Glomerular visceral epithelial cell (primary cell): ENCODE measurements at regions not wholly inside any gene's neighbourhood (a gene's known extent, or its start where the extent isn't known, plus 50 kb on each side); places are given as distances from the start of the nearest gene placed in this dataset.
"Not testable (repeated sequence)": the region's sequence is repeated elsewhere in the genome, so short reads cannot be mapped to it uniquely, and the experiment has no call there.

Experiments
- DNase-seq: peaks from one replicate; pipeline ENCODE4 v3.0.0-alpha.2; 2016; ENCODE audit errors: extremely low spot score

DNA sequence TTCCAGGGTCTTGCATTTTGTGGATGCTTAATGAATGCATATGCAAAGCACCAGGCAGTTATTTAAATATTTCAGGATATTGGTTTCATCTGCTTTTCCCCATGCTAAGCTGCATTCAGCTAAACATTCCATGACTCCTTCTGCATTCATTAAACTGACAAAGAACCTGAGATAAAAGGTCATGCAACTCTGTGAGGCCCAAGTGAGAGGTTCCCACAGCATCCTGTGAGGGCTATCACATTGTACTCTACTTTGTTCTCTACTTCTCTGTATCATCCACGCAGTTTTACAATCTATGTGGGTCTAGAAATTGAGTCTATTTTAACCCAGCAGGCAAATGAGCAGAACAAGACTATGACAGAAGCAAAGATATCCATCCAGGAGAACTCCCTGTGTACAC lies 86.4 kb upstream of the PRSS16 start:
- no peak for DNase-seq

DNA sequence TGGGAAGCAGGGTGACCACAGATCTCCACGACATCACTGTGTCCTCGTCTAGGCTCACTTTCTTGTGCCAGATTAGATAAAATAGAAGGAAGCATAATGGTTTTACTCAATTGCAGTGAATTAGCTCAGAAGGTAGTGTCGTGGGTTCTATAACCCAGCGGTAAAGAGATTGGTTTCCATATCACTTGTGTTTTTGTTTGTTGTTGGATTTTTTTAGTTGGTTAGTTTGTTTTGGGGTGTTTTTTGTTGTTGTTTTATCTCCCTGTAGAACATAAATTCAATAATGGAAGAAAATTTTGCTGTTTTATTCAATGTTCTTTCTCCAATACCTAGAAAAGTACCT lies 85.9 kb upstream of the PRSS16 start:
- no peak for DNase-seq

DNA sequence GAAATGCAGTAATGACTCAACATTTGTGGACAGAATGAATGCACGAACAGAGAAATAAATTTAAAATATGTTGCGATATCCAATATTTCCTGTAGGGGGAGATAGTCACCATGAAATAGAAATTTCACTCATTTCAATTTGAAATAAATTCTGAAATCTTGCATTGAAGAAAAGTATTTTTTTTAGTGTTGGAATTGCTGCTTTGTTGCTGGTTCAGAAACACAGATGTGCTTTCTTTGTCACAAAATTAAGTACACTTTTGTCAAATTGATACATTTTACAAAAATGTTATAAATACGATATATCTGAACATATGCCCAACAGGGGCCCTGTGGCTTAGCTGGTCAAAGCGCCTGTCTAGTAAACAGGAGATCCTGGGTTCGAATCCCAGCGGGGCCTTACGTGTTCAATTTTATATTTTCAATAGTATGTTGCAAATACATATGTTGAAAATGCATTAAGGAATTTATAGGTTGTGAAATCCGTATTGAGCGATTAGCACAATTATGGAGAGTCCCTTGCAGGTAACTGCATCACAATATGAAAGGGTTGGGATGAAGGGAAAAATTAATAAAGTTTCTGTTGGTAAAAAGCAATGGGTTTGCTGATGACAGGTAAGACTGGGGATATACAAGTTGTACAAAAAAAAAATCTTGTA lies 85.4 kb upstream of the PRSS16 start:
- peak; percentile 52 for DNase-seq

DNA sequence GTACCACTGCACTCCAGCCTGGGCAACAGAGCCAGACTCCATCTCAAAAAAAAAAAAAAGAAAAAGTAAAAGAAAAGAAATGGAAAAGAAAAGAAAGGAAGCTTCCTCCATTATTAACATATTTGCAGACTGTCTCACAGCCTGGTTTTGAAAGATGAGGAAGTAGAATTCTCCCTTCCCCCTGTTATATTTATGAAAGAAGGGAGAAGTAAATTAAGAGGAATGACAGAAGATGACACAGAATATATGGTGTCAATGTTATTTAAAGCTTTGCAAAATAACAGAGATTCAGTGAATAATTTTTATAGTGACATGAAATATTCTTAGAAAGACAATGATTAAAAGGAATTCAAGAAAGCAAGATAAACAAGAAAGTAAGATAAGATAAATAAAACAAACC lies 83.7 kb upstream of the PRSS16 start:
- DNase-seq: no peak

DNA sequence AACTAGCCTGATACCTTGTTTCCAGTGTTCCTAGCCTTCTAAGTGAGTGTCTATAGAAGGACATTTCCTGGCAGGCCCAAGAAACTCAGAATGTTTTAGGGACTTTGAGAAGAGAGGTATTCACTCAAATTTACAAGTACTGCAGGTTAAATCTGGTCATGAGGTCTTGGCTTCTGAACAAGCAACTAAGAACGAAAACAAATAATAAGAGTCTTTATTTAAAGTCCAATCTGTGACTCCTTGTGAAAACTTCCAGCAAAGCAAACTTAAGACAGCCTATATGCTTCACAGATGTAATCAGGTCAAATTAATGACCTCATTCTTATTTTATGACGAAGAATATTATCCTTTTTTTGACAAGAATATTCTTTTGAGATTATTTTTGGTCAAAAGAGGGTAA lies 79.4 kb upstream of the PRSS16 start:
- DNase-seq: no peak

DNA sequence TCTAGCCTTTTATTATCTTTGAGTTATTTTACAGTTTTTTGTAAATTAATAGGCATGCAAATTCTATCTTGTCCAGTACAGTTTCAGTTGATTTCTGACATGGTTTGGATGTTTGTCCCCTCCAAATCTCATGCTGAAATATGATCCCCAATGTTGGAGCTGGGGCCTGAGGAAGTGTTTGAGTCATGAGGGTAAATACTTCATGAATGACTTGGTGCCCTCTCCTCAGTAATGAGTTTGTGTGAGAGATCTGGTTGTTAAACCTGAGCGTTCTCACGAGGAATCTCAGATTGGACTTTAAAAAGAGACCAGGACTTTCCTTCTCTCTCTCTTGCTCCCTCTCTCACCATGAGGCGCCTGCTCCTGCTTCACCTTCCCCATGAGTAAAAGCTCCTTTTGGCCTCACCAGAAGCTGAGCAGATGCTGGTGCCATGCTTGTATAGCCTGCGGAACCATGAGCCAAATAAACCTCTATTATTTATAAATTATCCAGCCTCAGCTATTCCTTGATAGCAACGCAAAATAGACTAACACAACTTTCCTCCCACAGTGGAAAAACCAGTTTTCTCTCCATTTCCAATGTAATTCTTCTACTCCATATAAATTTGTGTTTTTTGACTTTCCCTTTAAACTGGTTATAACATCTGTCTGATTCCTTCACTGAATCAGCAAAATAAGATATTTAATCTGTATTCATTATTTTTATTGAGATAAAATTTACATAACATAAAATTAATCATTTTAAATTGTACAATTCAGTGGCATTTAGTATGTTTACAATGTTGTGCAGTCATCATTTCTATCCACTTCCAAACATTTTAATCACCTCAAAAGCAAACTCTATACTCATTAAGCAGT lies 78.7 kb upstream of the PRSS16 start:
- DNase-seq: peak; percentile 43

DNA sequence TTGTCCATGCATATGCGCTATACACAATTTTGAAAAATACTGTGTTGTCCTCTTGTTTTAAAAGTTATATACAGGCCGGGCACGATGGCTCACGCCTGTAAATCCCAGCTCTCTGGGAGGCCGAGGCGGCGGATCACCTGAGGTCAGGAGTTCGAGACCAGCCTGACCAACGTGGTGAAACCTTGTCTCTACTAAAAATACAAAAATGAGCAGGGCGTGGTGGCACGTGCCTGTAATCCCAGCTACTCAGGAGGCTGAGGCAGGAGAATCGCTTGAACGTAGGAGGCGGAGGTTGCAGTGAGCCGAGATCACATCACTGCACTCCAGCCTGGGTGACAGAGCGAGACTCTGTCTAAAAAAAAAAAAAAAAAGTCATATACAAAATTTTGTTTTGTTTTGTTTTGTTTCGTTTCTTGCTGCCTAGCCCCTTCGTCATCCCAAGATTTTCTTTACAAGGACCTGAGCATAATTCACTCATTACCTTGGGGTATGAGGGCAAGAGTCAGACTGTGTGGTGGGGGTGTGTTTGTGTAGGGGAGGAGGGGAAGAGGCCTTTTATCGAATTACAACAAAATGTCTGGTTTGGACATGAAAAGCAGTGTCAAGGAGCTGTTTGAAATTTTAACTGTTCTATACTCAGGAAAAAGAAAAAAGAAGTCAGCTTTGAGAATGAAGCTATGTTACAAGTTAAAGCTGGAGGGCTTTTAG lies 74.8 kb upstream of the PRSS16 start:
- DNase-seq: not testable (repeated sequence)

DNA sequence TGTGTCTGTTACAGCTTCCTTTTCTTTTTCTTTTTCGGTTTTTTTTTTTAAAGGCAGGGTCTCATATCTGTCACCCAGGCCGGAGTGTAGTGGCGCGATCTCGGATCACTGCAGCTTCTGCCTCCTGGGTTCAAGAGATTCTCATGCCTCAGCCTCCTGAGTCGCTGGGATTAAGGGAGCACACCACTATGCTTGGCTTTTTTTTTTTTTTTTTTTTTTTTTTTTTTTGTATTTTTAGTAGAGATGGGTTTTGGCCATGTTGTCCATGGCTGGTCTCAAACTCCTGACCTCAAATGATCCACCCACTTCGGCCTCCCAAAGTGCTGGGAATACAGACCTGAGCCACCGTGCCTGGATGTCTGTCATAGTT lies 74.3 kb upstream of the PRSS16 start:
- not testable (repeated sequence) for DNase-seq

DNA sequence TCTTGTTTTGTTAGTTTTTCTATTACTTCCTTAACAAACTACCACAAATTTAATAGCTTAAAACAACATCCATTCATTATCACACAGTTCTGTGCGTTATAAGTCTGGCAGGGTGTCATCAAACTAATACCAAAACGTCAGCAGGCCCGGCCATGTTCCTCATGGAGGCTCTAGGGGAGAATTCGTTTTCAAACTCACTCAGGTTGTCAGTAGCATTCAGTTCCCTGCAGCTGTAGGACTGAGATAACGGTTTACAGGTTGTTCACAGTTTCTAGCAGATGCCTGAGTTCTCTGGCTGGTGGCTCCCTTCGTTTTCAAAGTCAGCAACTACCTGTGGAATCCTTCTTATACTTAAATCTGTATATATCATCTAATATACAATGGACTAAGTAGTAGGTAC lies 72.5 kb upstream of the PRSS16 start:
- no peak for DNase-seq

DNA sequence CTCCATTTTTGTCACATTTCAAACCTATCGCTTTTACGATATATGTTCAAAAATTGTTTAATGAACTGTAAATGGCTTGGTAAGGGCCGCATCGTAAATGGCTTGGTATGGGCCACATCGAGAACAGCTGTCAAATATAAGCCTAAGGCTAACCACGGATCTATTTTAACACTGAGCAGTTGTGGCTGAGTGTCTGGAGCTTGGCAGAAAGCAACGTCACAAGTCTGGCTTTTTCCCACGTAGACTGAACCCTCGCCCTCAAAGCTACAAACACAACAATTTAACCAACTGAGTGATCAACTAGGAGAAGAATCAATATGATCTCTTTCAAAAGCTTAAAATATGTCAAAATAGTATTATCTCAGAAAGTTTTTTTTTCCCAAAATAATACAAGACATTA lies 71.4 kb upstream of the PRSS16 start:
- no peak for DNase-seq

DNA sequence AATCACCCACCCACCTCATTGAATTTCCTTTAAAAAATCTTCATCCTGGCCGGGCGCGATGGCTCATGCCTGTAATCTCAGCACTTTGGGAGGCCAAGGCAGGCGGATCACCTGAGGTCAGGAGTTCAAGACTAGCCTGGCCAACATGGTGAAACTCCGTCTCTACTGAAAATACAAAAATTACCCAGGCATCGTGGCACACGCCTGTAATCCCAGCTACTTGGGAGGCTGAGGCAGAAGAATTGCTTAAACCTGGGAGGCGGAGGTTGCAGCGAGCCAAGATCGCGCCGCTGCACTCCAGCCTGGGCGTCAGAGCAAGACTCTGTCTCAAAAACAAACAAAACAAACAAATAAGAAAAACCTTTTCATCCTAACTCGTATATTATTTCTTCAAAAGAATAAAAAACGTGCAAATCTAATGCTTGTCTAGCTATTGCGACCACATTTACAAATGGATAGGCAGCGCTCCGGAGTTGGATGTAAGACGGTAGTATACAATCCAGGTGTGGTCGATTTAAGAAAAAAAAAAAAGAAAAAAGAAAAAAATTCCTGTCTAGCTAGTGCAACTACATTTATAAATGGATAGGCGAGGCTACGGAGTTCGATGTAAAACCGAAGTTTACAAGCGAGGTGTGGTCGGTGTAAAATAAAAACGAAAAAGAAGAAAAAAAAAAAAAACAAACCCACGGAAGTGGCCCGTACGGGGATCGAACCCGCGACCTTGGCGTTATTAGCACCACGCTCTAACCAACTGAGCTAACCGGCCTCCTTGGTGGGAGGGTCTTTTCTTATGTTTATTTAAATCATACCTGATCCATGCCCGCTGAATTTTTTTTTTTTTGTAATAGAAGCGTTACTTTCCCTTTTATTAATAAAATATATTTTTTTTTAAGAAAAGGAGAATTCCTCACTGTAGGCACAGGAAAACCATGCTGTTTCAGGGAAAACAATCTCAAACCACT lies 70.7 kb upstream of the PRSS16 start:
- peak; percentile 71 for DNase-seq

DNA sequence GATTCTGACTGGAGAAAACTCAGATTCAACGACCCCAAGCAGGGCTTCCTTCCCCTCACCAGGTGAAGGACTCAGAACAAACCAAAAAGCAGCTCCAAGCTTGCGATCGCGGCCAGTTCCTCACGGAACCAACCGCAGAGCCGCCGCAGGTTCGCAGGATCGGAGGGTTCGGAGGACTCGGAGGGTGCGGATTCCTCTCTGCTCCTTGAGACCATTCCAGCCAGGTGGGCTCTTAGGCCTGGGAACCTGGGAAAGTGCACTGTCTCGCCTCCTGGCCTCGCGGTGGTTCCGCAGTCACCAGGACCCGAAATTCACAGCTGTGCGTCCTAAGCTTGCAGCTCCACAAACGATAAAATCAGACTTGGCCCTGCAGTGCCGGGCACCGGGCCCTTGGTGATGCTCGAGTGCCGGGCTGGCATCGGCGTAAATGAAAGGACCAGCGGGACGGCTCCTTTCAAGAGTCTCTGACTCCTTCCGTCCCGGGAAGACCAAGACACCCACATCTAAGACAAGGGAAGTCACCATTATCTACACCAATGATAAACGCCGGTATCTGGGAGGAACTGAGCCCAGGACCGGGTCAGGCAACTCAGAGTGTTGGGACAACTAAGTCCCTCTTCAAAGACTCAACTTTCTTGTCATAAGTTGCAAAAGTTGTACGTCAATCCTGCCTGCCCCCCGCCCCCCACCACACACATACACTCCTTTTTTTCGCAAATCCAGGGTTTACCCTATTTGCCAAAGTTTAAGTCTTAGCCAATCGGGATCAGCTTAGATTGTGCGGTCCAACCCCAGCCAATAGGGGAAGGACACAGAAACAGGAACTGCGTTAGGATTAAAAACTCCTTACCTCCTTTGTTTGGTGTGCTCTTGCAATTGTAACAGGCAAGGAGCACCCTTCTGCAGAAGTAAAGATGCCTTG lies 69.8 kb upstream of the PRSS16 start:
- DNase-seq: peak; percentile 92

DNA sequence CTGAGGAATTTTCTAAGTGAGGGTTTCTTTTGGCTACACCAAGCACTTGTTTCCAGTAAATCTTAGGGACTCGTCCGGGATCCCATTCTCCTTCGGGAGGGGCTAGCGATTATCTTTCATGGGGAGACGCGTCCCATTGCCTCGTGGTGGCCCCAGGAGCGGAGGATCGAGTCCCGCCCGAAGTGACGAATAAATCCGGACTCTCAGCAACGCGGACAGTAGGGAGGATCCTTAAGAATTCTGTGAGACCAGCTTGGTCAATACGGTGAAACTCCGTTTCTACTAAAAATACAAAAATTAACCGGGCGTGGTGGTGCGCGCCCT lies 69.1 kb upstream of the PRSS16 start:
- no peak for DNase-seq

DNA sequence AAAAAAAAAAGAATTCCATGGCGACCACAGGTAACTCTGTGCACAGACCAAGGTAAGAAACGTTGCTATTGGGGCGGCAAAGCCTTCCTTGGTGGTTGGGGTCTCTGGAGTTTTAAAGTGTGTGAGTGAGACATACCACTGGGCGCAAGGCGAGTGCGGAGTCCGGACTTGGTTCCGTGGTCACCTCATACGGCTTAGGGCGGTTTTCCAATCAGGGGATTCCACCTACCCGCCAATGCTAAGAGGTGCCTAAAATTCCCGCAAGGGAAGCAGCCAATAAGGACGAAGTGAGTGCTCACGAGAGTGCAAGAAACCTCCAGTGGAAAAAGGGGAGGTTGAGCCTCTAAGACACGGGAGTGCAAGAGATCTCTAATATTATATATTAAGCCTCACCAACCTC lies 68.6 kb upstream of the PRSS16 start:
- no peak for DNase-seq

DNA sequence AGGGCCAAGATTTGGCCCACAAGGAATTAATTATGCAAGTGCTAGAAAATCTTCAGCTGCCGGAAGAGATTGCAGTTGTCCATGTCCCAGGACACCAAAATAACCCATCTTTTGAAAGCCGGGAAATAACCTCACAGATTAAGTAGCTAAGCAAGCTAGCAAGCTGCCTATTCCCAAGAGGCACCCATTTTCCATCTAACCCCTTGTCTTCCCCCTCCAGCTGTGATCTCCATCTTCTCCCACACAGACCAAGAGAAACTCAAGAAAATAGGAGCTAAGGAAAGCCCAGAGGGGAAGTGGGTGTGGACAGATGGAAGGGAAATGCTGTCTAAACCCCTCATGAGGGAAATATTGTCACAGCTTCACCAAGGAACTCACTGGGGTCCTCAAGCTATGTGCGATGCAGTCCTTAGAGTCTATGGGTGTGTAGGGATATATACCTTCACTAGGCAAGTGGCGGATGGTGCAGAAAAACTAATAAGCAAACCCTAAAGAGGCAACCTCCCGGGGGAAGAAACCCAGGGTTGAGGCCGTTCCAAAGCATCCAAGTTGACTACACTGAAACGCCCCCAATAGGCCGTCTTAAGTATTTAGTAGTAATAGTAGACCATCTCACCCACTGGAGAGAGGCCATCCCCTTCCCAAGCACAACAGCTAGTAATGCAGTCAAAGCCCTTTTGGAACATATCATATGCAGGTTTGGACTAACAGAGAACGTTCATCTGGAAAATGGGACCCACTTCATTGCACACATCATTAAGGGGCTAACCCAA lies 64.3 kb upstream of the PRSS16 start:
- DNase-seq: no peak

DNA sequence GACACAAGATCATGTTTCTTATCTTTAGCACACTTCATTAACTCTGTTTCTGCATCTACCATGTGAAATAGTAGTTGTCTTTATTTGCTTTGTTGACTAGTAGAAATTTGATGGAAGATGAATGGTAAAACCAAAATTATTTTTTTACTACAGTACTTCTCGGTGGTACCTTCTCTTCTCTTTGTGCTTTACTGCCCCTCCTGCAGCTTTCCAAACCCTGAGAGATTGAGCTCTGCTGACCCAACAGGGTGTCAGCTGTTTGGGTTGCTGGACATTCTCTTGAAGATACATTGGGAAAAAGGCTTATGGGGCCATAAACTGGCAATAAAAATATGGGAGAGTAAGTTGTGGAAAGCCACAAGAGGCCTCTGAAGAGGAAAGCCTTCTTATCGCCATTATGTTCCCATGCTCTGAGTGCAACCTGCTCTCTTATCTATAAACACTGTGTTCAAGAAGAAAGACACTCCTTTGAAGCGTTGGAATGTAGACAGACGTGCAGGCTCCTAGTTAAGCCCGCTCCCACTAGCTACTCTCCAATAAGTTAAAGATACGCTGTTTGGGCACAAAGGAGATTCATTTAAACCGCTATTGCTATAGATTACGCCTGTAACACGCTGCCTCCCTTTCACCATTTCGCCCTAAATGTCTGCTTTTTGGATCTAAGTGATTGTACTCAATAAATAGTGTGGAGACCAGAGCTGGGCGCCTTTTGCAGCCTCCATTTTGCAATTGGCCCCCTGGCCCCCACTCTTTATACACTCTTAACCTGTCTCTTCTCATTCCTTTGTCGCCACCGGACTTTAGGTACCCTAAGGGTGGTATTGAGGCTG lies 60.1 kb upstream of the PRSS16 start:
- DNase-seq: no peak

DNA sequence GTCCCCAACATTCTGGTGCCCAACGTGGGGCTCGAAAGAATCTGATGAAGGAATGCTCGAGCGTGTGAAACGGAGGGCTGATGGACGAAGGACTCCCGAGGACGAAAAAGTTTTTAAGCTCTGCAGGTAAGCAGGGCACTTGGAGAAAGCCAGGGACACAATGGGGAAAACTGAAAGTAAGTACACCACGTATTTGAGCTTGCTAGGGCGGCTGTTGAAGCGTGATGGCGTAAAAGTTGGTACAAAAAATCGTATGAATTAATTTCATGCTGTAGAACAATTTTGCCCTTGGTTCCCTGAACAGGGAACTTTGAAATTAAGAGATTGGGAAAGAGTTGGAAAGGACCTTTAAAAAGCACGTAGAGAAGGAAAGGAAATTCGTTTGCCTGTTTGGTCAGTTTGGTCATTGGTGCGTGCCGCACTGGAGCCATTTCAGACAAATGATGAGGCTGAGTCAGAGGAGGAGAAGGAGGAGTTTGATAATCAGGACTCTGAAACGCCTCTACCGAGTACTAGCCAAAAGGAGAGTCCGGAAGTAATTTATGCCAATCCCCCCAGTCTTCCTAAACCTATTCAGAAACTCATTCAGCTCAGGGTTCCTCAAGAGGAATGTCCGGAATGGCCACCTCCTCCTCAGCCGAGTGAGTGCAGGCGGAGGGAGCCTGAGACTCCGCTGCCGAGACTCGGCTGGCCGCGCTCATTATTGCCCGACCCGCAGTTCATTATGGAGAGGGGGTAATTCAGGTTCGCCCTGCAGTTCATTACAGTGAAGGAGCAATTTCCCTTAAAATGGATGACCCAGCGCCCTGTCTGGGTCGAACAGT lies 59.2 kb upstream of the PRSS16 start:
- DNase-seq: peak; percentile 81

DNA sequence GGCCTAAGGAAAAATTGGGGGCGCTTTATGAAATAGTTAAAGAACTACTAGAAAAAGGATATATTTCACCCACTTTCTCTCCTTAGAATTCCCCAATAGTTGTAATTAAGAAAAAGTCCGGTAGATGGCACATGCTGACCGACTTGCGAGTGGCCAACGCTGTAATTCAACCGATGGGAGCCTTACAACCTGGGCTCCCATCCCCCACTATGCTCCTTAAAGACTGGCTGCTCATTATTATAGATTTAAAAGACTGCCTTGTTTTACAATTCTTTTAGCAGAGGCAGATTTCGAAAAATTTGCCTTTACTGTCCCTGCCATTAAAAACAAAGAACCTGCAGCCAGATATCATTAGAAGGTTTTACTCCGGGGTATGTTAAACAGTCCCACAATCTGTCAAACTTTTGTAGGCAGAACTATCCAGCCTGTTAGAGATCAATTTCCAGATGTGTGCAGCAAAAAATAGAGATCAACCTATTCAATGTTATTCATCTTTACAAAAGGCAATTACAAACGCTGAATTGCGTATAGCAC lies 58.5 kb upstream of the PRSS16 start:
- DNase-seq: peak; percentile 80
